Muscle of arm (tissue), 1 donor: ENCODE measurements at regions not wholly inside any gene's neighbourhood (a gene's known extent, or its start where the extent isn't known, plus 50 kb on each side); places are given as distances from the start of the nearest gene placed in this dataset.
A peak's percentile ranks its signal among the peaks of the same experiment; 100 is the strongest.
"Not testable (repeated sequence)": the region's sequence is repeated elsewhere in the genome, so short reads cannot be mapped to it uniquely, and the experiment has no call there.

Experiments used
- DNase-seq: peaks from one replicate; pipeline ENCODE4 v3.0.0-alpha.2; 2013

GRCh38 chr9:87201351-87201751 is 254.0 kb upstream of the GAS1 start:
- DNase-seq: peak; percentile 74

- no peak for DNase-seq
Observed at GRCh38 chr9:87206064-87206661, 258.9 kb upstream of the GAS1 start.

GRCh38 chr9:87210658-87211057 is 263.4 kb upstream of the GAS1 start:
- not testable (repeated sequence) for DNase-seq

- no peak for DNase-seq
Observed at GRCh38 chr9:87211669-87212068, 264.4 kb upstream of the GAS1 start.

GRCh38 chr9:87212605-87213021 is 265.3 kb upstream of the GAS1 start:
- DNase-seq: no peak

- DNase-seq: no peak
Observed at GRCh38 chr9:87213948-87214347, 266.6 kb upstream of the GAS1 start.

- no peak for DNase-seq
Observed at GRCh38 chr9:87214991-87215390, 267.7 kb upstream of the GAS1 start.

- DNase-seq: no peak
Observed at GRCh38 chr9:87216036-87216435, 268.7 kb upstream of the GAS1 start.

GRCh38 chr9:87216897-87217455 is 269.7 kb upstream of the GAS1 start:
- DNase-seq: no peak

- DNase-seq: no peak
Observed at GRCh38 chr9:87223392-87224246, 274.0 kb upstream of the DAPK1 start.

GRCh38 chr9:87226896-87227295 is 270.8 kb upstream of the DAPK1 start:
- DNase-seq: no peak

- no peak for DNase-seq
Observed at GRCh38 chr9:87227456-87227855, 270.2 kb upstream of the DAPK1 start.

GRCh38 chr9:87229108-87229507 is 268.6 kb upstream of the DAPK1 start:
- DNase-seq: no peak

GRCh38 chr9:87233431-87233830 is 264.2 kb upstream of the DAPK1 start:
- no peak for DNase-seq

- peak; percentile 87 for DNase-seq
Observed at GRCh38 chr9:87233899-87234455, 263.7 kb upstream of the DAPK1 start.

- DNase-seq: no peak
Observed at GRCh38 chr9:87234854-87235253, 262.8 kb upstream of the DAPK1 start.

- no peak for DNase-seq
Observed at GRCh38 chr9:87236546-87236945, 261.1 kb upstream of the DAPK1 start.

GRCh38 chr9:87237336-87237735 is 260.3 kb upstream of the DAPK1 start:
- DNase-seq: peak; percentile 66

GRCh38 chr9:87238545-87238944 is 259.1 kb upstream of the DAPK1 start:
- DNase-seq: no peak

- DNase-seq: no peak
Observed at GRCh38 chr9:87239312-87239711, 258.4 kb upstream of the DAPK1 start.

- DNase-seq: no peak
Observed at GRCh38 chr9:87243602-87244001, 254.1 kb upstream of the DAPK1 start.

- DNase-seq: no peak
Observed at GRCh38 chr9:87245271-87245670, 252.4 kb upstream of the DAPK1 start.

GRCh38 chr9:87247097-87247496 is 250.6 kb upstream of the DAPK1 start:
- DNase-seq: no peak
